GM23338 (cell line): ENCODE measurements at regions not wholly inside any gene's neighbourhood (a gene's known extent, or its start where the extent isn't known, plus 50 kb on each side); places are given as distances from the start of the nearest gene placed in this dataset.

Source experiments
- ATAC-seq: fragments of 200-7000 bp; cut with Tn5 transposase; 3 replicates; pipeline ENCODE4 v1.9.1; 2020
- DNase-seq: peaks from one replicate; pipeline ENCODE4 v3.0.0-alpha.2; 2015; ENCODE audit warnings: low spot score
- H2AFZ ChIP-seq: fragments of 200-600 bp; sonication (generic); 2 replicates; pipeline ENCODE4 v1.8.0; 2016; ENCODE audit warnings: antibody characterized with exemption, mild to moderate bottlenecking, moderate library complexity
- H3F3A ChIP-seq: fragments of 200-600 bp; sonication (generic); replicated peaks from 2 replicates; pipeline ENCODE4 v1.8.0; 2017; ENCODE audit warnings: antibody characterized with exemption, mixed run types, low read depth
- H3K27ac ChIP-seq: fragments of 200-600 bp; sonication (generic); 2 replicates; pipeline ENCODE4 v1.6.1; 2016; ENCODE audit warnings: low read depth
- H3K27me3 ChIP-seq: fragments of 200-600 bp; sonication (generic); 2 replicates; pipeline ENCODE4 v1.8.0; 2016; ENCODE audit warnings: mild to moderate bottlenecking, mixed run types, moderate library complexity; ENCODE audit not compliant: insufficient read depth
- H3K36me3 ChIP-seq: fragments of 200-600 bp; sonication (generic); 2 replicates; pipeline ENCODE4 v1.8.0; 2016; ENCODE audit warnings: mild to moderate bottlenecking; ENCODE audit not compliant: insufficient read depth
- H3K4me1 ChIP-seq: fragments of 200-600 bp; sonication (generic); 2 replicates; pipeline ENCODE4 v1.8.0; 2016; ENCODE audit warnings: mild to moderate bottlenecking, moderate library complexity; ENCODE audit not compliant: insufficient read depth
- H3K4me2 ChIP-seq: fragments of 200-600 bp; sonication (generic); 2 replicates; pipeline ENCODE4 v1.7.1; 2017; ENCODE audit warnings: mixed run types
- H3K4me3 ChIP-seq: fragments of 200-600 bp; sonication (generic); 2 replicates; pipeline ENCODE4 v1.6.1; 2016; ENCODE audit warnings: mixed run types
- H3K79me2 ChIP-seq: fragments of 200-600 bp; sonication (generic); replicated peaks from 2 replicates; pipeline ENCODE4 v1.8.0; 2017; ENCODE audit warnings: mild to moderate bottlenecking; ENCODE audit not compliant: insufficient read depth
- H3K9me2 ChIP-seq: fragments of 200-600 bp; sonication (generic); 2 replicates; pipeline ENCODE4 v1.8.0; 2017; ENCODE audit not compliant: insufficient read depth
- H4K20me1 ChIP-seq: fragments of 200-600 bp; sonication (generic); replicated peaks from 2 replicates; pipeline ENCODE4 v1.8.0; 2017; ENCODE audit warnings: mild to moderate bottlenecking; ENCODE audit not compliant: insufficient read depth
- H3K27ac Mint-ChIP-seq: 2 replicates; pipeline ENCODE4 v1.8.0; 2020; ENCODE audit warnings: inconsistent platforms, mild to moderate bottlenecking, moderate library complexity, mixed read lengths
- H3K27me3 Mint-ChIP-seq: 3 replicates; pipeline ENCODE4 v1.8.0; 2022; ENCODE audit warnings: low read depth, mild to moderate bottlenecking, moderate library complexity, mixed read lengths, inconsistent platforms; ENCODE audit not compliant: insufficient read depth, poor library complexity
- H3K36me3 Mint-ChIP-seq: 3 replicates; pipeline ENCODE4 v1.8.0; 2021; ENCODE audit warnings: low read depth, mild to moderate bottlenecking, inconsistent platforms, moderate library complexity, mixed read lengths
- H3K4me1 Mint-ChIP-seq: 3 replicates; pipeline ENCODE4 v1.8.0; 2020; ENCODE audit warnings: mild to moderate bottlenecking, inconsistent platforms, mixed read lengths
- H3K4me3 Mint-ChIP-seq: 3 replicates; pipeline ENCODE4 v1.8.0; 2021; ENCODE audit warnings: moderate library complexity, mild to moderate bottlenecking, inconsistent platforms, mixed read lengths
- H3K9me3 Mint-ChIP-seq: 3 replicates; pipeline ENCODE4 v1.8.0; 2020; ENCODE audit warnings: moderate library complexity, mild to moderate bottlenecking, inconsistent platforms, mixed read lengths
- CREB1 ChIP-seq: fragments of 250-450 bp; sonication (Bioruptor Pico); IDR thresholded peaks from 2 replicates; pipeline ENCODE4 v1.5.0; 2020; ENCODE audit warnings: low read depth, mild to moderate bottlenecking, moderate library complexity
- EZH2 ChIP-seq: fragments of 200-600 bp; sonication (generic); IDR thresholded peaks from one replicate; pipeline ENCODE4 v1.8.0; 2017; ENCODE audit warnings: antibody characterized with exemption, mild to moderate bottlenecking, low read depth; ENCODE audit not compliant: unreplicated experiment
- EZH2phosphoT487 ChIP-seq: fragments of 200-600 bp; sonication (generic); IDR thresholded peaks from one replicate; pipeline ENCODE4 v1.8.1; 2018; ENCODE audit warnings: antibody characterized with exemption; ENCODE audit not compliant: unreplicated experiment
- JUNB ChIP-seq: IDR thresholded peaks from one replicate; pipeline ENCODE4 v1.6.1; 2016; ENCODE audit warnings: antibody characterized with exemption; ENCODE audit not compliant: unreplicated experiment
- NANOG ChIP-seq: IDR thresholded peaks from 2 replicates; pipeline ENCODE4 v1.6.1; 2016; ENCODE audit warnings: antibody characterized with exemption, borderline replicate concordance
- POLR2AphosphoS5 ChIP-seq: IDR thresholded peaks from 2 replicates; pipeline ENCODE4 v1.6.1; 2016; ENCODE audit warnings: antibody characterized with exemption, low read depth
- STAT1 ChIP-seq: IDR thresholded peaks from one replicate; pipeline ENCODE4 v1.6.1; 2016; ENCODE audit warnings: antibody characterized with exemption; ENCODE audit not compliant: unreplicated experiment
- ZNF114 ChIP-seq: fragments of 250-450 bp; sonication (Bioruptor Pico); IDR thresholded peaks from 2 replicates; pipeline ENCODE4 v1.5.0; 2020; ENCODE audit warnings: mild to moderate bottlenecking, moderate library complexity
- ZNF331 ChIP-seq: fragments of 250-450 bp; sonication (Bioruptor Pico); IDR thresholded peaks from 2 replicates; pipeline ENCODE4 v1.5.0; 2020; ENCODE audit warnings: low read depth, mild to moderate bottlenecking, moderate library complexity
- TF ChIP-seq, protein P1 (sequence below): fragments of 250-450 bp; sonication (Bioruptor Pico); IDR thresholded peaks from 2 replicates; pipeline ENCODE4 v1.5.0; 2020; ENCODE audit warnings: mild to moderate bottlenecking, moderate library complexity
- TF ChIP-seq, protein P2 (sequence below): IDR thresholded peaks from 2 replicates; pipeline ENCODE4 v1.6.1; 2016; ENCODE audit warnings: antibody characterized with exemption
- TF ChIP-seq, protein P3 (sequence below), 2 experiments: fragments of 200-600 bp in 1 of 2; sonication (generic) in 1 of 2; conservative IDR thresholded peaks; 2 replicates each; pipeline versions ENCODE4 v1.5.1 to v1.6.1; 2016 to 2017; ENCODE audit warnings: antibody characterized with exemption in 2 of 2, low read depth in 2 of 2, mild to moderate bottlenecking in 2 of 2, moderate library complexity in 1 of 2
- TF ChIP-seq, protein P4 (sequence below): IDR thresholded peaks from one replicate; pipeline ENCODE4 v1.6.1; 2018; ENCODE audit warnings: antibody characterized with exemption; ENCODE audit not compliant: unreplicated experiment

DNA sequence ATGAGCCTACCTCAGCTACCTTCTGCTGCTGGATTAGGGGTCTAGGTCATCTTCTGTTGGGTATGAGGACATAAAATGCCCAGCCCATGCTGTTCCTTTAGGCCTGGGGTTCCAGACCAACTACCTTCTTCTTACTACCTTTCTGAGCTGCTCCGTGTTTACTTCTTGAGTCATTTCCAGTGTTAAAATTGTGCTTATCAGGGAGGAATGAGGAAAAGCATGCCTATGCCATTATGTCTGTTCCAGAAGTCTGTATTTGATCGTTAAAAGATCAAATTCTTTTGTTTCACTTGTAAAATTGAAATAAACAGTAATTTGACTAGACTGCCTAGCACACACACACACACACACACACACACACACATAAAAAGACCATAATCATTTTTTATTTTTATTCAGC lies 1912.7 kb upstream of the TENM3 start:
- H3K36me3 ChIP-seq: no peaks in the 10 kb centered on the region
- H3K36me3 Mint-ChIP-seq: no peaks in the 10 kb centered on the region
- no peaks in the 10 kb centered on the region for H3K9me3 Mint-ChIP-seq
- H3K27me3 ChIP-seq: no peaks in the 10 kb centered on the region
- no peak overlapping the region for H2AFZ ChIP-seq
- no peak overlapping the region for H3K4me2 ChIP-seq
- no peaks in the 10 kb centered on the region for H4K20me1 ChIP-seq
- H3K9me2 ChIP-seq: no peaks in the 10 kb centered on the region
- no peak for ATAC-seq
- no peaks in the 10 kb centered on the region for H3K4me1 ChIP-seq
- no peaks in the 10 kb centered on the region for H3K79me2 ChIP-seq
- H3K27ac ChIP-seq: no peak overlapping the region
- no peak overlapping the region for H3K27ac Mint-ChIP-seq
- H3K4me3 ChIP-seq: no peak overlapping the region
- H3K4me1 Mint-ChIP-seq: no peaks in the 10 kb centered on the region
- DNase-seq: no peak
- no peak overlapping the region for H3K4me3 Mint-ChIP-seq
- TF ChIP-seq JUNB (no peak), POLR2AphosphoS5 (no peak), ZNF114 (CRISPR knock-in tag) (no peak), EZH2phosphoT487 (no peak), STAT1 (no peak), EZH2 (no peak), CREB1 (CRISPR knock-in tag) (no peak), ZNF331 (CRISPR knock-in tag) (no peak), NANOG (no peak)
- TF ChIP-seq, protein P1, sequence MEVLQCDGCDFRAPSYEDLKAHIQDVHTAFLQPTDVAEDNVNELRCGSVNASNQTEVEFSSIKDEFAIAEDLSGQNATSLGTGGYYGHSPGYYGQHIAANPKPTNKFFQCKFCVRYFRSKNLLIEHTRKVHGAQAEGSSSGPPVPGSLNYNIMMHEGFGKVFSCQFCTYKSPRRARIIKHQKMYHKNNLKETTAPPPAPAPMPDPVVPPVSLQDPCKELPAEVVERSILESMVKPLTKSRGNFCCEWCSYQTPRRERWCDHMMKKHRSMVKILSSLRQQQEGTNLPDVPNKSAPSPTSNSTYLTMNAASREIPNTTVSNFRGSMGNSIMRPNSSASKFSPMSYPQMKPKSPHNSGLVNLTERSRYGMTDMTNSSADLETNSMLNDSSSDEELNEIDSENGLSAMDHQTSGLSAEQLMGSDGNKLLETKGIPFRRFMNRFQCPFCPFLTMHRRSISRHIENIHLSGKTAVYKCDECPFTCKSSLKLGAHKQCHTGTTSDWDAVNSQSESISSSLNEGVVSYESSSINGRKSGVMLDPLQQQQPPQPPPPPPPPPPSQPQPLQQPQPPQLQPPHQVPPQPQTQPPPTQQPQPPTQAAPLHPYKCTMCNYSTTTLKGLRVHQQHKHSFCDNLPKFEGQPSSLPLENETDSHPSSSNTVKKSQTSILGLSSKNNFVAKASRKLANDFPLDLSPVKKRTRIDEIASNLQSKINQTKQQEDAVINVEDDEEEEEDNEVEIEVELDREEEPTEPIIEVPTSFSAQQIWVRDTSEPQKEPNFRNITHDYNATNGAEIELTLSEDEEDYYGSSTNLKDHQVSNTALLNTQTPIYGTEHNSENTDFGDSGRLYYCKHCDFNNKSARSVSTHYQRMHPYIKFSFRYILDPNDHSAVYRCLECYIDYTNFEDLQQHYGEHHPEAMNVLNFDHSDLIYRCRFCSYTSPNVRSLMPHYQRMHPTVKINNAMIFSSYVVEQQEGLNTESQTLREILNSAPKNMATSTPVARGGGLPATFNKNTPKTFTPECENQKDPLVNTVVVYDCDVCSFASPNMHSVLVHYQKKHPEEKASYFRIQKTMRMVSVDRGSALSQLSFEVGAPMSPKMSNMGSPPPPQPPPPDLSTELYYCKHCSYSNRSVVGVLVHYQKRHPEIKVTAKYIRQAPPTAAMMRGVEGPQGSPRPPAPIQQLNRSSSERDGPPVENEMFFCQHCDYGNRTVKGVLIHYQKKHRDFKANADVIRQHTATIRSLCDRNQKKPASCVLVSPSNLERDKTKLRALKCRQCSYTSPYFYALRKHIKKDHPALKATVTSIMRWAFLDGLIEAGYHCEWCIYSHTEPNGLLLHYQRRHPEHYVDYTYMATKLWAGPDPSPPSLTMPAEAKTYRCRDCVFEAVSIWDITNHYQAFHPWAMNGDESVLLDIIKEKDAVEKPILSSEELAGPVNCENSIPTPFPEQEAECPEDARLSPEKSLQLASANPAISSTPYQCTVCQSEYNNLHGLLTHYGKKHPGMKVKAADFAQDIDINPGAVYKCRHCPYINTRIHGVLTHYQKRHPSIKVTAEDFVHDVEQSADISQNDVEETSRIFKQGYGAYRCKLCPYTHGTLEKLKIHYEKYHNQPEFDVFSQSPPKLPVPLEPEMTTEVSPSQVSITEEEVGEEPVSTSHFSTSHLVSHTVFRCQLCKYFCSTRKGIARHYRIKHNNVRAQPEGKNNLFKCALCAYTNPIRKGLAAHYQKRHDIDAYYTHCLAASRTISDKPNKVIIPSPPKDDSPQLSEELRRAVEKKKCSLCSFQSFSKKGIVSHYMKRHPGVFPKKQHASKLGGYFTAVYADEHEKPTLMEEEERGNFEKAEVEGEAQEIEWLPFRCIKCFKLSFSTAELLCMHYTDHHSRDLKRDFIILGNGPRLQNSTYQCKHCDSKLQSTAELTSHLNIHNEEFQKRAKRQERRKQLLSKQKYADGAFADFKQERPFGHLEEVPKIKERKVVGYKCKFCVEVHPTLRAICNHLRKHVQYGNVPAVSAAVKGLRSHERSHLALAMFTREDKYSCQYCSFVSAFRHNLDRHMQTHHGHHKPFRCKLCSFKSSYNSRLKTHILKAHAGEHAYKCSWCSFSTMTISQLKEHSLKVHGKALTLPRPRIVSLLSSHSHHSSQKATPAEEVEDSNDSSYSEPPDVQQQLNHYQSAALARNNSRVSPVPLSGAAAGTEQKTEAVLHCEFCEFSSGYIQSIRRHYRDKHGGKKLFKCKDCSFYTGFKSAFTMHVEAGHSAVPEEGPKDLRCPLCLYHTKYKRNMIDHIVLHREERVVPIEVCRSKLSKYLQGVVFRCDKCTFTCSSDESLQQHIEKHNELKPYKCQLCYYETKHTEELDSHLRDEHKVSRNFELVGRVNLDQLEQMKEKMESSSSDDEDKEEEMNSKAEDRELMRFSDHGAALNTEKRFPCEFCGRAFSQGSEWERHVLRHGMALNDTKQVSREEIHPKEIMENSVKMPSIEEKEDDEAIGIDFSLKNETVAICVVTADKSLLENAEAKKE: no peak
- TF ChIP-seq, protein P2, sequence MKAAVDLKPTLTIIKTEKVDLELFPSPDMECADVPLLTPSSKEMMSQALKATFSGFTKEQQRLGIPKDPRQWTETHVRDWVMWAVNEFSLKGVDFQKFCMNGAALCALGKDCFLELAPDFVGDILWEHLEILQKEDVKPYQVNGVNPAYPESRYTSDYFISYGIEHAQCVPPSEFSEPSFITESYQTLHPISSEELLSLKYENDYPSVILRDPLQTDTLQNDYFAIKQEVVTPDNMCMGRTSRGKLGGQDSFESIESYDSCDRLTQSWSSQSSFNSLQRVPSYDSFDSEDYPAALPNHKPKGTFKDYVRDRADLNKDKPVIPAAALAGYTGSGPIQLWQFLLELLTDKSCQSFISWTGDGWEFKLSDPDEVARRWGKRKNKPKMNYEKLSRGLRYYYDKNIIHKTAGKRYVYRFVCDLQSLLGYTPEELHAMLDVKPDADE: no peak
- TF ChIP-seq, protein P3, sequence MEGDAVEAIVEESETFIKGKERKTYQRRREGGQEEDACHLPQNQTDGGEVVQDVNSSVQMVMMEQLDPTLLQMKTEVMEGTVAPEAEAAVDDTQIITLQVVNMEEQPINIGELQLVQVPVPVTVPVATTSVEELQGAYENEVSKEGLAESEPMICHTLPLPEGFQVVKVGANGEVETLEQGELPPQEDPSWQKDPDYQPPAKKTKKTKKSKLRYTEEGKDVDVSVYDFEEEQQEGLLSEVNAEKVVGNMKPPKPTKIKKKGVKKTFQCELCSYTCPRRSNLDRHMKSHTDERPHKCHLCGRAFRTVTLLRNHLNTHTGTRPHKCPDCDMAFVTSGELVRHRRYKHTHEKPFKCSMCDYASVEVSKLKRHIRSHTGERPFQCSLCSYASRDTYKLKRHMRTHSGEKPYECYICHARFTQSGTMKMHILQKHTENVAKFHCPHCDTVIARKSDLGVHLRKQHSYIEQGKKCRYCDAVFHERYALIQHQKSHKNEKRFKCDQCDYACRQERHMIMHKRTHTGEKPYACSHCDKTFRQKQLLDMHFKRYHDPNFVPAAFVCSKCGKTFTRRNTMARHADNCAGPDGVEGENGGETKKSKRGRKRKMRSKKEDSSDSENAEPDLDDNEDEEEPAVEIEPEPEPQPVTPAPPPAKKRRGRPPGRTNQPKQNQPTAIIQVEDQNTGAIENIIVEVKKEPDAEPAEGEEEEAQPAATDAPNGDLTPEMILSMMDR (conservative IDR thresholded peaks at IDR 0.05; ENCODE audit: low read depth in 2 of 2): no peak
- TF ChIP-seq, protein P4, sequence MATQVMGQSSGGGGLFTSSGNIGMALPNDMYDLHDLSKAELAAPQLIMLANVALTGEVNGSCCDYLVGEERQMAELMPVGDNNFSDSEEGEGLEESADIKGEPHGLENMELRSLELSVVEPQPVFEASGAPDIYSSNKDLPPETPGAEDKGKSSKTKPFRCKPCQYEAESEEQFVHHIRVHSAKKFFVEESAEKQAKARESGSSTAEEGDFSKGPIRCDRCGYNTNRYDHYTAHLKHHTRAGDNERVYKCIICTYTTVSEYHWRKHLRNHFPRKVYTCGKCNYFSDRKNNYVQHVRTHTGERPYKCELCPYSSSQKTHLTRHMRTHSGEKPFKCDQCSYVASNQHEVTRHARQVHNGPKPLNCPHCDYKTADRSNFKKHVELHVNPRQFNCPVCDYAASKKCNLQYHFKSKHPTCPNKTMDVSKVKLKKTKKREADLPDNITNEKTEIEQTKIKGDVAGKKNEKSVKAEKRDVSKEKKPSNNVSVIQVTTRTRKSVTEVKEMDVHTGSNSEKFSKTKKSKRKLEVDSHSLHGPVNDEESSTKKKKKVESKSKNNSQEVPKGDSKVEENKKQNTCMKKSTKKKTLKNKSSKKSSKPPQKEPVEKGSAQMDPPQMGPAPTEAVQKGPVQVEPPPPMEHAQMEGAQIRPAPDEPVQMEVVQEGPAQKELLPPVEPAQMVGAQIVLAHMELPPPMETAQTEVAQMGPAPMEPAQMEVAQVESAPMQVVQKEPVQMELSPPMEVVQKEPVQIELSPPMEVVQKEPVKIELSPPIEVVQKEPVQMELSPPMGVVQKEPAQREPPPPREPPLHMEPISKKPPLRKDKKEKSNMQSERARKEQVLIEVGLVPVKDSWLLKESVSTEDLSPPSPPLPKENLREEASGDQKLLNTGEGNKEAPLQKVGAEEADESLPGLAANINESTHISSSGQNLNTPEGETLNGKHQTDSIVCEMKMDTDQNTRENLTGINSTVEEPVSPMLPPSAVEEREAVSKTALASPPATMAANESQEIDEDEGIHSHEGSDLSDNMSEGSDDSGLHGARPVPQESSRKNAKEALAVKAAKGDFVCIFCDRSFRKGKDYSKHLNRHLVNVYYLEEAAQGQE: no peak
- H3K27me3 Mint-ChIP-seq: no peaks in the 10 kb centered on the region
- no peaks in the 10 kb centered on the region for H3F3A ChIP-seq
